Caco-2 (cell line): ENCODE measurements at regions not wholly inside any gene's neighbourhood (a gene's known extent, or its start where the extent isn't known, plus 50 kb on each side); places are given as distances from the start of the nearest gene placed in this dataset.

Source experiments
- BruUV-seq: library from RNA; stranded (reverse); fragments of 400-500 nt; replicated peaks from 2 replicates; lab custom pipeline; 2021; lab: Mats Ljungman, UMichigan
- CTCF ChIA-PET: fragments of 300-600 bp; sonication (Branson Sonifier 250); formaldehyde crosslinking; loops from one replicate; lab custom pipeline; 2022; ENCODE audit warnings: antibody characterized with exemption; lab: Charles Lee
- POLR2A ChIA-PET: fragments of 300-600 bp; sonication (Branson Sonifier 250); formaldehyde crosslinking; loops from one replicate; lab custom pipeline; 2022; ENCODE audit warnings: antibody characterized with exemption; lab: Charles Lee
- DNase-seq, 2 experiments: peaks; one replicate each; pipeline versions ENCODE4 v3.0.0 to v3.0.0-alpha.2; 2020 to 2022
- H3K27me3 ChIP-seq: replicated peaks from 2 replicates; pipeline ENCODE4 v1.6.0; 2011; ENCODE audit warnings: low read length; ENCODE audit not compliant: control insufficient read depth, insufficient read depth
- H3K36me3 ChIP-seq: 2 replicates; pipeline ENCODE4 v1.5.1; 2011; ENCODE audit warnings: low read length; ENCODE audit not compliant: control insufficient read depth, insufficient read depth
- H3K4me1 ChIP-seq: fragments of 250-450 bp; sonication (Bioruptor Pico); 2 replicates; pipeline ENCODE4 v1.5.1; 2020; ENCODE audit warnings: mild to moderate bottlenecking
- H3K4me3 ChIP-seq: 2 replicates; pipeline ENCODE4 v1.5.1; 2011; ENCODE audit warnings: low read depth, mild to moderate bottlenecking, control low read depth, low read length
- H3K9me3 ChIP-seq: fragments of 250-450 bp; sonication (Bioruptor Pico); 2 replicates; pipeline ENCODE4 v1.5.1; 2020; ENCODE audit warnings: mild to moderate bottlenecking, moderate library complexity
- H3K27ac Mint-ChIP-seq: one replicate; pipeline ENCODE4 v1.8.0; 2022; ENCODE audit warnings: mixed read lengths; ENCODE audit not compliant: unreplicated experiment
- H3K27me3 Mint-ChIP-seq: one replicate; pipeline ENCODE4 v1.8.0; 2022; ENCODE audit warnings: mixed read lengths; ENCODE audit not compliant: insufficient read depth, unreplicated experiment
- H3K36me3 Mint-ChIP-seq: one replicate; pipeline ENCODE4 v1.8.0; 2022; ENCODE audit warnings: mild to moderate bottlenecking, mixed read lengths; ENCODE audit not compliant: insufficient read depth, unreplicated experiment
- H3K4me1 Mint-ChIP-seq: one replicate; pipeline ENCODE4 v1.8.0; 2022; ENCODE audit warnings: low read depth, mixed read lengths; ENCODE audit not compliant: unreplicated experiment
- H3K4me3 Mint-ChIP-seq: one replicate; pipeline ENCODE4 v1.8.0; 2022; ENCODE audit warnings: mild to moderate bottlenecking, moderate library complexity, mixed read lengths; ENCODE audit not compliant: unreplicated experiment
- H3K9me3 Mint-ChIP-seq: one replicate; pipeline ENCODE4 v1.8.0; 2022; ENCODE audit warnings: mixed read lengths; ENCODE audit not compliant: unreplicated experiment
- CTCF ChIP-seq, 2 experiments: fragments of 200-600 bp in 1 of 2; IDR thresholded peaks; 1 replicate in 1 of 2; 2 replicates in 1 of 2; pipeline versions ENCODE4 v1.5.1 to v1.8.0; 2011 to 2022; ENCODE audit warnings: antibody characterized with exemption in 1 of 2, control low read depth in 1 of 2, inconsistent platforms in 1 of 2, low read depth in 1 of 2, low read length in 1 of 2, mild to moderate bottlenecking in 1 of 2, moderate library complexity in 1 of 2; ENCODE audit not compliant: insufficient read depth in 1 of 2, severe bottlenecking in 1 of 2, unreplicated experiment in 1 of 2
- intact Hi-C: fragments of 100-400 bp; cut with micrococcal nuclease; formaldehyde crosslinking; loops from one replicate; pipeline ENCODE4 v1.10.0; 2022; ENCODE audit not compliant: unreplicated experiment

DNA sequence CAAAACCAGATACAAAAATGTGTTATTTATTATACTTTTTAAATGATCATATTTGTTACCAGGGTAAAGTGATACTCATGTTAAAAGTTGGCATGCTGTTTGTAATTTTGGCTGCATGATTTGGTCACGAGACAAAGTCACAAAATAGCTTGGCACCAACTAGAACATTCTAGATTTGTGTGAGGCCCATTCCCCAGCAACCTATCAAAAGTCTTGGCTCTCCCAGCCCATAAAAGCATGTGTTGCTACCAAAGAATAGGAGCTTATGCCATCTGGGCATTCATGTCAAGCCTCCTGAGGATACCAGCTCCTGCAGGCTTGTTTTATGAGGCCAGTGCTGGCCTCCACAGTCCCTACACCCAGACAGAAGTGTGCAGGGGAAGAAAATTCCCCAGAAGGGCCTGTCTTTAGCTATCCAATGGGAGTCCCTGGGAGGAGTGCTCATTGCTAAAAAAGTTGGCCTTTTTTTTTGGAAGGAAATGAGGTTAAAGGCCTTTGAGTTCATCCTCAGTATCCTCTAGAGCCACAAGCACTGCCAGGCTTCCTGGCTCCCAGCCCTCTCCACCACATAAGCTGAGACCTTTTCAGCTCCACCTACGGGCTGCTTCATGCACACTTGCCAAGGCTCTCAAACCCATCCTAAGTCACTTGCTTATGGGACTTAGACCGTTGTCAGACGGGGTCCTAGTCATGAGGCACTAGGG is 211.9 kb upstream of the EOLA2 start:
- H3K36me3 Mint-ChIP-seq: no peaks in the 10 kb centered on the region
- Histone ChIP-seq H3K27me3 (no peaks in the 10 kb centered on the region; the same call in 1 of the 2 replicates), H3K9me3 (no peaks in the 10 kb centered on the region), H3K36me3 (no peaks in the 10 kb centered on the region), H3K4me1 (no peaks in the 10 kb centered on the region), H3K4me3 (no peak overlapping the region)
- no TSS peak for BruUV-seq
- ChIA-PET CTCF (no interaction called here), POLR2A (no interaction called here)
- no peaks in the 10 kb centered on the region for H3K9me3 Mint-ChIP-seq
- no peaks in the 10 kb centered on the region for H3K27me3 Mint-ChIP-seq
- no peak overlapping the region for H3K4me3 Mint-ChIP-seq
- intact Hi-C loops: no loop called here
- no peak for DNase-seq
- H3K4me1 Mint-ChIP-seq: no peaks in the 10 kb centered on the region
- H3K27ac Mint-ChIP-seq: no peak overlapping the region
- no peak for TF ChIP-seq CTCF (IDR thresholded peaks at IDR 0.05; ENCODE audit: insufficient read depth in 1 of 2, low read depth in 1 of 2, low read length in 1 of 2, severe bottlenecking in 1 of 2, unreplicated experiment in 1 of 2)

GRCh38 chrX:150150780-150151125 is 212.4 kb upstream of the MAMLD1 start:
- Mint-ChIP-seq H3K36me3 (no peaks in the 10 kb centered on the region), H3K9me3 (no peaks in the 10 kb centered on the region), H3K4me1 (no peaks in the 10 kb centered on the region), H3K27ac (no peak overlapping the region), H3K27me3 (no peaks in the 10 kb centered on the region), H3K4me3 (no peak overlapping the region)
- no peak for TF ChIP-seq CTCF (IDR thresholded peaks at IDR 0.05; ENCODE audit: insufficient read depth in 1 of 2, low read depth in 1 of 2, low read length in 1 of 2, severe bottlenecking in 1 of 2, unreplicated experiment in 1 of 2)
- Histone ChIP-seq H3K4me3 (no peak overlapping the region), H3K27me3 (no peaks in the 10 kb centered on the region; the same call in 1 of the 2 replicates), H3K36me3 (no peaks in the 10 kb centered on the region), H3K4me1 (no peaks in the 10 kb centered on the region), H3K9me3 (no peaks in the 10 kb centered on the region)
- ChIA-PET POLR2A (no interaction called here), CTCF (no interaction called here)
- BruUV-seq: no TSS peak
- intact Hi-C loops: no loop called here
- DNase-seq: no peak

DNA sequence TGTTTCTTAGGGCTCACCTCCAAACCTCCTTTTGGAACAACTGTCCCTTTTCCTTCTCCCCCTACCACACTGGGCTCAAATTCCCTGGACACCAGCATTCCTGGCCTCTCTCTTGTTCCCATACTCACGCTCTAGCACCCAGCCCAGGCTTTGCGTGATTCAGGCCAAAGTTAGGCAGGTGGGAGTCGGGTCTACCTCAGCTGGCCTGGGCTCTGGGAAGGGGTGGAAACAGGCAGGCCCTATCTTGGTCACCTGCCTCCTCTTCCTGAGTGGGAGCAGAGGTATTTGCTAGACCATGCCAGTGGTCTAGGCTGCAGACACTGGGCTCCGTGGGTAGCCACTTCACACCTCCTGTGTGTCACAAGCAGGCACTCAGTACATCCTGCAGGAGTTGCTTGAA is 211.1 kb upstream of the MAMLD1 start:
- Histone ChIP-seq H3K4me3 (no peak overlapping the region), H3K27me3 (no peaks in the 10 kb centered on the region; the same call in 1 of the 2 replicates), H3K9me3 (no peaks in the 10 kb centered on the region), H3K36me3 (no peaks in the 10 kb centered on the region), H3K4me1 (no peaks in the 10 kb centered on the region)
- ChIA-PET POLR2A (no interaction called here), CTCF (no interaction called here)
- Mint-ChIP-seq H3K27ac (no peak overlapping the region), H3K4me3 (no peak overlapping the region), H3K9me3 (no peaks in the 10 kb centered on the region), H3K36me3 (no peaks in the 10 kb centered on the region), H3K4me1 (no peaks in the 10 kb centered on the region), H3K27me3 (no peaks in the 10 kb centered on the region)
- no peak for TF ChIP-seq CTCF (IDR thresholded peaks at IDR 0.05; ENCODE audit: insufficient read depth in 1 of 2, low read depth in 1 of 2, low read length in 1 of 2, severe bottlenecking in 1 of 2, unreplicated experiment in 1 of 2)
- no peak for DNase-seq
- no TSS peak for BruUV-seq
- intact Hi-C loops: no loop called here
